CD1c-positive myeloid dendritic cell (primary cell): ENCODE measurements at regions not wholly inside any gene's neighbourhood (a gene's known extent, or its start where the extent isn't known, plus 50 kb on each side); places are given as distances from the start of the nearest gene placed in this dataset.

Source experiments
- DNase-seq: peaks from one replicate; pipeline ENCODE4 v3.0.0-alpha.2; 2016; ENCODE audit errors: extremely low spot score

GRCh38 chr13:103812558-103812957 lies 746.3 kb upstream of the SLC10A2 start:
- no peak for DNase-seq

DNA sequence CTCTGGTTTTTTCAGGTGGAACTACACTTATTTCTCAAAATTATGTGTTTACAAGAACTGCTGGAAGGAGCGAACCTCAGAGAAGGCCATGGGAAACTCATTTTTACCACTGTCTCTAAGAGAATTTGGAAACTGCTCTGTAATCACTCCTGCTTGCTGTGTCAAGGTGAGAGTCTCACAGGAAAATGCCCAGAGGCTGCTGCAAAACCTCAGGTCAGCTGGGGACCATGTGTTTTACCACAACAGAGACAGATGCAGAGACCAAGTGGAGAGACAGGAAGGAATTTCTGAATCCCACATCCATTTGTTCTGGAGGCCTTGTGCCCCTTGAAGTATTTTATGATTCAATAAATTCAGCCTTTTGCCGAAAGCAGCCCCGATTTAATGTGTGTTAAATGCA lies 743.8 kb upstream of the SLC10A2 start:
- no peak for DNase-seq

GRCh38 chr13:103805771-103806170 lies 739.6 kb upstream of the SLC10A2 start:
- no peak for DNase-seq

GRCh38 chr13:103803349-103803748 lies 737.1 kb upstream of the SLC10A2 start:
- no peak for DNase-seq

GRCh38 chr13:103799028-103799427 lies 732.8 kb upstream of the SLC10A2 start:
- no peak for DNase-seq

GRCh38 chr13:103795892-103796478 lies 729.8 kb upstream of the SLC10A2 start:
- no peak for DNase-seq

DNA sequence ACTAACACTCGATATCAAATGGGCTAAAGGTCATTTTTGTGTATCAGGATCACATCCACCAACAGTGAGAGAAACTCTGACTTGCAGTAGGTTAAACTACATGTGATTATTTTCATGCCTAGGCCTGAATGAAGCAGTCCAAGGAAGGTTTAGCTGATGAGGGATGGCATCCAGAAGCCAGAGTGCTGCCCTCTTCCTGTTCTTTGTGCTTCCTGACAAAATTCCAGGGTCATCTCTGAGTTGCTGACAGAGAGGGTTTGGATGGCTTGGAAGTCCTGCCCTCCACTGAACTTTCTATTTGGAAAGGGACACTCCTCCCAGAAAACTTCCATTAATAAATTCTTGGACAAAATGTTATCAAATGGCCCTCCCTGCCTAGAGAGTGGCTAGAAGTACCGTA lies 728.3 kb upstream of the SLC10A2 start:
- no peak for DNase-seq

DNA sequence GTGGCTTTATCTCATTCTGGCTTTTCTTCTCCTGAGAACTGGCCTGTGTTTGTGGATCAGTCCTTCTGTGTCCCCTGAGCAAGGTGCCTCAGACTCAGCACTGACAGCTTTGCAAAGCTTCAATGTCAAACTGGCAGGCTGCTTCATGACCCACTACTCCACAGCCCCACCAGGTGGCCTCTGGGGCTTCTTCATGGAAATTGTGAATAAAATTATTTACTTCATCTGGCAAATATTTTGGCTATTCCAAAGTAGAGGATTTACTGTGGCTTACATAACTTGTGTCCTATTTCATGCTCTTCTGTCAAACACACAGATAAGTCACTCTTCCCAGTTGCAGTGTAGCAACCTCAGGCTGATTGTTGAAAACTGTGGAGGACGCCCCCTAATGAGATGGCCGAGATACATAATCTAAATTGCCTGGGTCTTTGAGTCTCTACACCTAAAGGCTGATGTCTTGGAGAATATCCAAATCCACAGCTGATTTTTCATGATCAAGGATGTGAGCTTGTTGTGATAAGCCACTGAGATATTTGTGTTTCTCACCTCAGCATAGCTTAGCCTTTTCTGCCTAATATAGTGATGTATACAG lies 721.9 kb upstream of the SLC10A2 start:
- no peak for DNase-seq

DNA sequence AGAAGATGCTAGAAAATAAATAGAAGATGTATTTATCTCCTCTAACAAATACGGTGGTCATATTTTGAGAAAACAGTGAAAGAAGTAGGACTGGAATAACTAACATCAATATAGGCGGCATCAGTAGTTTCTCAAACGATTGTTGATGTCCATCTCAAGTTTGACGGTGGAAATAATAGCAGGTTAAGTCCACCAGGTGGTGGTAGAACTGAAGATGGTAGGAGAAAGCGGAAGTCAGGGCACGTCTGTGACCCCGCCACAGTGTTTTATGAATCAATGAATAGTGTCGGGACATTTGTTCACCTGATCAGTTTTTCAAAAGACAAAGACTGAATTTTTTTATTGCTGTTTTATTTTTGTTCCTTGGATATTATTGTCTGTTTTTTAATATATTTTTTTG lies 706.4 kb upstream of the SLC10A2 start:
- no peak for DNase-seq

GRCh38 chr13:103762523-103762922 lies 696.3 kb upstream of the SLC10A2 start:
- no peak for DNase-seq

- no peak for DNase-seq
Measured at GRCh38 chr13:103759361-103759760, 693.1 kb upstream of the SLC10A2 start.

- no peak for DNase-seq
Measured at GRCh38 chr13:103758222-103758621, 692.0 kb upstream of the SLC10A2 start.

DNA sequence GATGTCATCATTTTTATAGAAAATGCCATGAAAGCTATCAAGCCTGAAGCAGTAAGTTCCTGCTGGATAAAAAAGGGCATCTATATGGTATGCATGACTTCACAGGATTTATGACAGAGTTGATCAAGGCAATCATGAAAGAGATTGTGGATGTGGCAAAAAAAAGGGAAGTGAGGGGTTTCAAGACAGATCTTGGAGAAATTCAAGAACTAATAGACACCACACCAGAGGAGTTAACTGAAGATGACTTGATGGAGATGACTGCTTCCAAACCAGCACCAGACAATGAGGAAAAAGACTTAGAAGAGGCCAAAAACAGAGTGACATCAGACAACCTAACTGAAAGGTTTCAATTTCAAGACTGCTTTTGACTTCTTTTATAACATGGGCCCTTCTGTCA lies 691.1 kb upstream of the SLC10A2 start:
- DNase-seq: no peak

DNA sequence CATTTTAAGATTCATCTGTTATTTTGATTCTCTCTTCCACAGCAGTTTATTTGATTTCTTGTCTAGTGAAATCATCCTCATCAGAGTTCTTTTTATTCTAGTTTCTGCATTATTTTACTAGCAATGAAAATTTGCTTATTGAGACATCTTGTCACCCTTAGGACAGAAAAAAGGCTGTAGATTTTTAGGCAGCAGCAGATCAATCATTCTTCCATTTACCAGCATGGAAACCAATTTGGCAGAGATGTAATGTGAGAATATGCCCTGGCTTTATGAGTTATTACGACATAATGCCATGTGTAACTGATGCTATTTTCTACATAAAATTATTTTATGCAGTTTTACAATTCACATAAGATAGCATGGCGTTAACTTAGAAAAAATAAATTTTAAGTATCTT lies 688.6 kb upstream of the SLC10A2 start:
- DNase-seq: no peak

DNA sequence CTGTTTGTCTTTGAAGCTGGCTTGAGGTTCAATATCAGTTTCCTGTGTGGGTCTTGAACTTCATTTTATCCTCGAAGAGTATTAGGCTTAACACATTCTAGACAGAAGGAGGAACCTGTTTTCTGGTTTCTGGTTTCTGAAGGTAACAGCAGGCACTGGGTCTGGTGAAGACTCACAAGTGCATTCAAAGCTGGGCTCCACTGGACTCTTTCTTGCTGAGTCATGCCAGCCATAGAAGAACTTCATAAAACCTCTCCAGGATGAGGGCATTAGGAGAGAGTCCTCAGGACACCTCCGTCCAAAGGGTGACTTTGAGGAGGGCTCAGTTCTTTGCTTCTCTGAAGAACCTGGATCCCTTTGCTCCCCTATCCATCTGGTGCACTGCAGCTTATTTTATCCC lies 668.6 kb upstream of the SLC10A2 start:
- DNase-seq: no peak

DNA sequence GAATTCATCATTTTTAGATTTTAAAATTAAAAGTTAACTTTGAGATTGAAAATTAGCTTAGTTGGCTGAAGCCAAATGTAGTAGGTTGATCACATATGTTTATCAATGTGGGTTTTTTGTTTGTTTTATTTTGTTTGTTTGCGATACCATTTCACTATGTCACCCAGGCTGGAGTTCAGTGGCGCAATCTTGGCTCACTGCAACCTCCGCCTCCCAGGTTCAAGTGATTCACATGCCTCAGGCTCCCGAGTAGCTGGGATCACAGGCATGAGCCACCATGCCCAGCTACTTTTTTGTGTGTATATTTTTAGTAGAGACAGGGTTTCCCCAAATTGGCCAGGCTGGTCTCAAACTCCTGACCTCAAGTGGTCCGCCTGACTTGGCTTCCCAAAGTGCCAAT lies 665.7 kb upstream of the SLC10A2 start:
- no peak for DNase-seq

- no peak for DNase-seq
Measured at GRCh38 chr13:103730407-103730806, 664.2 kb upstream of the SLC10A2 start.

DNA sequence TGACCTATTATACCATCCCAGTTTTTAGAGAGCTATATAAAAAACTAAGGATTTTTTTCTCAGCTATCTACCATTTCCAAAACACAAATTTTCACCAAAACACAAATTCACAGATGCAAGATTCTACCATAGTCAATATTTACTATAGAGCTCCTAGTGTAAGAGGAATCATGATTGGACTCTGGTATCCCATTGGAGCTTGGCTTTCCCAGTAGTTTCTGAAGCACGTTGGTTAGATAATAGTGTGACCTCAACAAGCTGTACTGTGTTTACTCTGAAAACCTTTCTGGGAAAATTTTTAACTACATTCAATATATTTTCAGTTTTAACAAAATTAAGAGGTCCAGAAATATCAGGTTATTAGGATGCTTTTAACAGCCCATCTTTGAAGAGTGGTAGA lies 660.6 kb upstream of the SLC10A2 start:
- no peak for DNase-seq

- no peak for DNase-seq
Measured at GRCh38 chr13:103716718-103717117, 650.5 kb upstream of the SLC10A2 start.

DNA sequence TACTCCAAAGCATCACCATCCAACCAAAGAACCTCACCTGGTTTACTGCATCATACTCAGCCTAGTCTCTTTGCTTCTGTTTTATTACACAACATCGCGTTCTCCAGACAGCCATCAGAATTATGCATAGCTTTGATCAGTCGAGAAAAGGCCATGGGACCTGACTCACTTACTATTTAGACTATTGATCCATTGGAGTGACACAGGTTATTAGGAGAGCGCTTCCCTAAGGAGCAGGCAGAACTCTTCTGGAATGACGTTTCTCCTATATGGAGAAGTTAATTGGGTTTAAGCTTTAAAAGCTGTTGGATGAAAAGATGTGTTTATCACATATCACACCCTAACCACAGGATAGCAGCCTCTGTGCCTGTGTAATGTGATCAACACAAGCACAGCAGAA lies 649.1 kb upstream of the SLC10A2 start:
- DNase-seq: no peak

DNA sequence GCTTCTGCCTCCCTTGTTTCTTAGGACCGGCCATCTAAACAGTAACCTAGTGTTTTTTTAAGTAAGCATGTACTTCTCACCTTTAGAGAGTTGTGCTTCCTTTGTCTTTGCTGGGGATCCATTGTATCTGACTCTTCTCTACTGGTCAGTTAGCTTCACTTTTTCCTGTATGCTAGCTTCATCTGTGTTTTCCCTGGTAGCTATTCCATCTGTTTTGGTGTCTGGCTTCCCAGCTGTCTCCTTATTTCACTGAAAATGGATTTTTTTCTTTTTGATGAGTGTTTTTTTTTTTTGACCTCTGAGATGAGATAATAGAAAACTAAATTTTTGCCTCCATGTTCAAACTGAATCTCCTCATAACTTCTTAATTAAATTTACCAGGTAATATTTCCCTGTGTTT lies 637.0 kb upstream of the SLC10A2 start:
- no peak for DNase-seq

GRCh38 chr13:103698000-103698399 lies 631.8 kb upstream of the SLC10A2 start:
- DNase-seq: no peak

DNA sequence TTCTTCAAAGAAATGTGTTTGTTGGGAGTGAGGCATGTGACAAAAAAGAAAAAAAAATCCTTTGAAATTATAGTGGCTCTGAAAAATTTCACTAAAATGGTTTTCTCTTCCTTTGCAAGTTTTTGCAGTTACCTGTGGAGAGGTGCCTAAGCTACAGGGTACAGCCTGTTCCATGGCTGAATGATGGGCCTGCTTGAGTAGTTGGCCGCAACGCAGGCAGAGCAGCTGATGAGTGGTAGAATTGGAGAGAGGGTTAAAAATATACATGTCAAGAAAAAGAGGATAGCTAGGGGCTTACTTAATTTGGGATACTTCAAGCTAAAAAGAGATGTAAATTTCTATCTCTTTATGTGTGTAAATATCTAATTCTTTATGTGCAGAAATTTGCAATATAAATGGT lies 629.1 kb upstream of the SLC10A2 start:
- DNase-seq: no peak

DNA sequence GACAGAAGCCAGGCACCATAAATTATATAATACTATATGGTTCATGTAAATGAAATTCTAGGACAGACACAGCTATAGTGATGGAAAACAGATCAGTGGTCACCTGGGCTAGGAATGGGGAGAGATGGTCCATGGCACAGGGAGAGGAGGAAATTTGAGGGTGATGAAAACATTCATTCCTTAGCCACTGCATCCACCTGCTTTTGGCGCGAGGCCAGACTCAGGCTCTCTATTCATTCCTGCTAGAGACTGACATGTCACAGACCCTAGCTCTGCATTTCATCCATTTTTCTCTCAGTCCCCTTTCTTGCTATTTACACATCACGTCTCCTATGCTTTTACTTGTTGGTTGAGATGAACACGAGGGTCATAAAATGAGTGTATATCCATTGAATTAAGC lies 628.3 kb upstream of the SLC10A2 start:
- DNase-seq: no peak
